ENCODE measurements at regions not wholly inside any gene's neighbourhood (a gene's known extent, or its start where the extent isn't known, plus 50 kb on each side); places are given as distances from the start of the nearest gene placed in this dataset.

DNA sequence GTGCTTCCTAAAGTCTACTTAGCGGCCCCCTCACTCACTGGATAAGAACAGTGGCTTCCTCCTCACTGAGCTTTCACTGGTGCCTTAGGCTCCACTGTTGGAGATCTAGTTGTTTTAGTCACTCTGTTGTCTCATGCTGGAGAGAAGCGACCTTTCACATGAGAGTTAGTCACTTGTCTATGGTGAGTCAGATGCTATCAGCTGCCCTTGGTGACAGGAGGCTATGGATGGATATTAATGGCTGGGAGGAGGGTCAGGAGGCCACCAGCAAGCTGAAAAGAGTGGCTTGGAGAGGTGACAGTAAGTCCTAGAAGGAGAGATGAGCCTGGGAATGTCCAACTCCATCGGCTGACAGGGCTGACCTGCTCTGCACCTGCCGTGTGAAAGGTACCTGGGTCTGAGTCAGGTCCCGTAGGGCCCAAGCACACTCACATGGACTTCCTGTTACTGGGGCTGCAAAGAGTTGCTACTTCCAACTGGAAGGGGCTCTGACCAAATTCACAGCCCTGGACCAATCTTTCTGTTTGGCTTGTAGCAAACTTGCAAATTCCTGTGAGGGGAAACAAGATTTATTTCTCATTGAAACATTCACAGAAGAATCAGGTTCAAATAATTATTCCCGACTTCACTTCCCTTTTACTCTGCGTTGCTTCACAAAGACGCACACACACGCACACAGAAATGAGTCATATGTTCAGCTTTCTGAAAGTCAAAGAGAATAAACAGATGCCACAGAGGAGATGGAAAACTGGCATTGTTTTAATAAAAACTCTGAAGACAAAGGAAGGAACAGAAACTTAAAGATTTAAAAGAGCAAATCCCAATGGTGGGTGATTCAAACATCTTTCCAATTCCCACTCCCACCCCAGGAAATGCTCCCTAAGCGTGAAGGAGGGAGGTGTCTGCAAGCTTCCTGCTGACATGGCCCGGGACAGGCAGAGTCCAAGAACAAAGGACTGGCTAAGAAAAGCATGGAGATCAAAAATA is 203.5 kb upstream of the TWIST2 start (continued):
- TF ChIP-seq CHD2 (IDR thresholded peaks at IDR 0.05; ENCODE audit: low read length, partially characterized antibody) (no peak), FOXM1 (IDR thresholded peaks at IDR 0.05; ENCODE audit: low read depth) (peak; percentile 34; the same call in 1 of the 2 replicates), SIN3A (IDR thresholded peaks at IDR 0.05; ENCODE audit: borderline replicate concordance, low read depth, low read length) (no peak), RFX5 (IDR thresholded peaks at IDR 0.05; ENCODE audit: low read length) (no peak)

- Histone ChIP-seq H3K36me3 (replicated peaks in 1 of 2; ENCODE audit: control insufficient read depth in 1 of 2, insufficient read depth in 2 of 2, low read length in 1 of 2) (no peaks in the 10 kb centered on the region), H3K27me3 (ENCODE audit: insufficient read depth) (no peaks in the 10 kb centered on the region), H3K9me3 (no peaks in the 10 kb centered on the region), H2AFZ (ENCODE audit: low read depth) (peak overlapping the region; percentile 87), H3F3A (replicated peaks; ENCODE audit: insufficient read depth) (peaks cover 10% of the 10 kb centered on the region), H3K27ac (ENCODE audit: low read depth in 2 of 2, low read length in 1 of 2) (peak overlapping the region; percentile 71 to 95; a peak in 3 of 4 replicates), H3K79me2 (ENCODE audit: insufficient read depth) (no peaks in the 10 kb centered on the region), H3K9ac (peak overlapping the region; percentile 47; the same call in 1 of the 2 replicates), H4K20me1 (ENCODE audit: insufficient read depth) (no peaks in the 10 kb centered on the region), H3K4me3 (ENCODE audit: low read depth in 2 of 2, low read length in 1 of 2) (no peak overlapping the region), H3K9me2 (no peaks in the 10 kb centered on the region), H3K4me2 (peak overlapping the region; percentile 72), H3K4me1 (ENCODE audit: control insufficient read depth in 1 of 2, insufficient read depth in 2 of 2, low read depth in 1 of 2, low read length in 1 of 2) (peaks cover 2 to 10% of the 10 kb centered on the region in 2 experiments; a peak in 3 of 4 replicates)
- 96% methylated on average over 5 of the region's 6 CpGs for WGBS (ENCODE audit: low lambda C conversion rate)
- POLR2A ChIA-PET: no interaction called here
- TF ChIP-seq SIN3A (IDR thresholded peaks at IDR 0.05; ENCODE audit: borderline replicate concordance, low read depth, low read length) (no peak), JUND (IDR thresholded peaks at IDR 0.05) (no peak), RAD21 (IDR thresholded peaks at IDR 0.05; ENCODE audit: low read length) (no peak), NFIC (IDR thresholded peaks at IDR 0.05; ENCODE audit: borderline replicate concordance) (no peak), USF1 (IDR thresholded peaks at IDR 0.05; ENCODE audit: borderline replicate concordance, low read depth) (no peak), NRF1 (IDR thresholded peaks at IDR 0.05; ENCODE audit: low read depth, low read length) (no peak), CHD2 (IDR thresholded peaks at IDR 0.05; ENCODE audit: low read length, partially characterized antibody) (no peak), EZH2phosphoT487 (IDR thresholded peaks at IDR 0.05; ENCODE audit: borderline replicate concordance, low read depth) (no peak), GATA2 (CRISPR knock-in tag; IDR thresholded peaks at IDR 0.05) (no peak), MXI1 (IDR thresholded peaks at IDR 0.05; ENCODE audit: low read depth, low read length) (no peak), RXRA (IDR thresholded peaks at IDR 0.05; ENCODE audit: borderline replicate concordance, low read depth) (no peak), SMC3 (IDR thresholded peaks at IDR 0.05; ENCODE audit: low read depth, low read length) (no peak), ELF1 (IDR thresholded peaks at IDR 0.05) (no peak)
- TF ChIP-seq, protein P1, sequence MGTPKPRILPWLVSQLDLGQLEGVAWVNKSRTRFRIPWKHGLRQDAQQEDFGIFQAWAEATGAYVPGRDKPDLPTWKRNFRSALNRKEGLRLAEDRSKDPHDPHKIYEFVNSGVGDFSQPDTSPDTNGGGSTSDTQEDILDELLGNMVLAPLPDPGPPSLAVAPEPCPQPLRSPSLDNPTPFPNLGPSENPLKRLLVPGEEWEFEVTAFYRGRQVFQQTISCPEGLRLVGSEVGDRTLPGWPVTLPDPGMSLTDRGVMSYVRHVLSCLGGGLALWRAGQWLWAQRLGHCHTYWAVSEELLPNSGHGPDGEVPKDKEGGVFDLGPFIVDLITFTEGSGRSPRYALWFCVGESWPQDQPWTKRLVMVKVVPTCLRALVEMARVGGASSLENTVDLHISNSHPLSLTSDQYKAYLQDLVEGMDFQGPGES (IDR thresholded peaks at IDR 0.05; ENCODE audit: low read depth, low read length): no peak
- no peak for DNase-seq
- CTCF ChIA-PET: interaction anchor here (0.9 kb wide), 1 partner anchor 72 kb away, joined by 3 read pairs; no protein-coding TSS in a partner anchor
Observed at GRCh38 chr2:238645095-238645494, 202.8 kb upstream of the TWIST2 start.

Measured in SK-N-SH (cell line).